ENCODE measurements at regions not wholly inside any gene's neighbourhood (a gene's known extent, or its start where the extent isn't known, plus 50 kb on each side); places are given as distances from the start of the nearest gene placed in this dataset.

GRCh38 chr16:55058576-55058975 lies 127.9 kb downstream of the IRX5 start:
- TF ChIP-seq POLR2AphosphoS5 (IDR thresholded peaks at IDR 0.05; ENCODE audit: low read depth) (no peak), CTCF (conservative IDR thresholded peaks at IDR 0.05; ENCODE audit: low read depth in 2 of 2) (no peak), EZH2 (IDR thresholded peaks at IDR 0.05; ENCODE audit: low read depth, unreplicated experiment) (no peak), ZNF331 (CRISPR knock-in tag; IDR thresholded peaks at IDR 0.05; ENCODE audit: low read depth) (no peak), NANOG (IDR thresholded peaks at IDR 0.05; ENCODE audit: borderline replicate concordance) (no peak), CREB1 (CRISPR knock-in tag; IDR thresholded peaks at IDR 0.05; ENCODE audit: low read depth) (no peak), EZH2phosphoT487 (IDR thresholded peaks at IDR 0.05; ENCODE audit: unreplicated experiment) (no peak)
